HG03025 (cell line): ENCODE measurements at regions not wholly inside any gene's neighbourhood (a gene's known extent, or its start where the extent isn't known, plus 50 kb on each side); places are given as distances from the start of the nearest gene placed in this dataset.
A peak's percentile ranks its signal among the peaks of the same experiment; 100 is the strongest.

Source experiments
- ATAC-seq: cut with Tn5 transposase; IDR thresholded peaks from one replicate; pipeline ENCODE4 v1.9.1; 2021; ENCODE audit warnings: mild to moderate bottlenecking, moderate library complexity; ENCODE audit not compliant: unreplicated experiment, low FRiP score

DNA sequence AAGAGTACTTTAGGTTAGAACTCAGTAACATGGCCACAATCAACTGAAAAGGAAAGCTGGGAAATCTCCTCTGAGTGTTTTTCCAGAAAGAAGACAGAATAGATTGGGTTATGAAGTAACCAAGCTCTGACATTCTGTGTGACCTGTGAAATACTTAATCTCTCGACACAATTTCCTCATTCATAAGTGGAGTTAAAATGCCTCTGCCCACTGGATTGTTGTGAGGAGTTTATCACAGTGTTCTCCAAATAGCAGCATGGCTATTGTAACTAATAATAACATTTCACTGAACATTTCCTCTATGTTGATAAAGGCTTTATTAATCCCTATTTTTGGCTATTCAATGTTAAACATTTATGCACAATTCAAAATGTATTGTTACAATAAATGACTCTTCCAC is 311.0 kb downstream of the GABRB2 start:
- no peak for ATAC-seq

DNA sequence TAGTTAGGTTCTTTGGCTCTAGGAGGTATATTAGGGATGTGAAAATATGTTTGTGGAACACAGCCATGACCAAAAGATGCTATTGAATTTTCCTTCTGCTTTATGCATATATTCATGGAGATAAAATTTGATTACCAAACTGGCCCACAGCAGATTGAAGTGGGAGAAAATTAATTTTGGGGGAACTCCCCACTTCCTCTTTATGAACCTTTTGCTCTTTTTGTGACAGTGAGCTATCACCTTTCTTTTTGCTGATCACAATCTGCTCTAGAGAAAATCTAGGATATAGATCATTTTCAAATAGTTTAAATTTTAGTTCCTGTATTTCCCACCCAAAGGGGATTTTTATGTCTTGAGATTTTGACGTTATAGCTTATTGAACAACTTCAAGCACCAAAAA is 313.0 kb downstream of the GABRB2 start:
- ATAC-seq = no peak

DNA sequence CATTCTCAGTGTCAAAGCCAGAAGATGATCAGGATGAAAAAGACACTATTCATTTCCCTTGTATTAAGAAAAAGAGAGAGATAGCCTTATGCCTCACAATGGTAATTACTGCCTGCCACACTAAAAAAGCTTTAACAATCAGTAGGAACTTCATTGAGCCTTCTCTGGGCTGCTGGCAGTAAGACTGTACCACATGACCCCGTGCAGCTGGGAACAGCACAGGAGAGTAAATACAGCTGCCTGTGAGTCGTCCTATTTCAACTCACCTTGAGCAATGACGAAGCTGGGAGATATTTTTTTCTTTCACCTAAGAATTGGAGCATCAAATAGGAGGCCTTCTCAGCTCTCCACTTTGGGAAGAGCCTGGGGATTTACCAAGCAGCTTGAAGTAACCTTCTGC is 316.3 kb downstream of the GABRB2 start:
- no peak for ATAC-seq

DNA sequence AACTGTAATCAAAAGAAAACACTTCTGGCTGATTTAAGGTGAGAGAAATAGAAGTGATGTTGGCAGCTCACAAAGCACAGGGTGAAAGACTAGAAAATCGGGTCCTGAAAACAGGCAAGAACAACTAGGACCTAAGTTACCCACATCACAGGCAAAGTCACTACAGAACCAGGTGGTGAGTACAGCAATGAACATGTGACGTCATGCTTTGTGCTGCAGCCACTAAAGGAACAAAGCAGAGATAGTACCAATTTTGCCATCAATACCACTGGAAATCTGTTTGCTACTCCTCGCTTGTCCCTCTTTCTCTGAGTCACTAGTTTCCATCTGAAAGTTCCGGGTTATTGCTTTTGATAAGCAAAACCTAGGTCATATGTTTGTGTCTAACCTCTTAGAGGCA is 326.7 kb downstream of the GABRB2 start:
- no peak for ATAC-seq

DNA sequence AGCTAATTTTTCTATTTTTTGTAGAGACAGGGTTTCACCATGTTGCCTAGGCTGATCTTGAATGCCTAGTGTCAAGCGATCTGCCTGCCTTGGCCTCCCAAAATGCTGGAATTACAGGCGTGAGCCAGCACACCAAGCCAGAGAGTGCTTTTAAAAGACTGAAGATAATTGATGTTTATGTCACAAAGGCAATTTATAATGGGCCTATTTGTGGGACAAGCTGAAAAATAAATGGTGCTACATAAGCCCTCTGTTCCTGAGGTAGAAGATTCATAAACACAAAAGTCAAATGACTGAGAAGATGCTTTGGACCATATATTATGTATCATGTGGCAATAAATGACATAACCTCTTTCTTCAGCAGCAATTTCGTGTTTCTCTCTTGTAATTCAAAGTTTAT is 329.6 kb downstream of the GABRB2 start:
- no peak for ATAC-seq

DNA sequence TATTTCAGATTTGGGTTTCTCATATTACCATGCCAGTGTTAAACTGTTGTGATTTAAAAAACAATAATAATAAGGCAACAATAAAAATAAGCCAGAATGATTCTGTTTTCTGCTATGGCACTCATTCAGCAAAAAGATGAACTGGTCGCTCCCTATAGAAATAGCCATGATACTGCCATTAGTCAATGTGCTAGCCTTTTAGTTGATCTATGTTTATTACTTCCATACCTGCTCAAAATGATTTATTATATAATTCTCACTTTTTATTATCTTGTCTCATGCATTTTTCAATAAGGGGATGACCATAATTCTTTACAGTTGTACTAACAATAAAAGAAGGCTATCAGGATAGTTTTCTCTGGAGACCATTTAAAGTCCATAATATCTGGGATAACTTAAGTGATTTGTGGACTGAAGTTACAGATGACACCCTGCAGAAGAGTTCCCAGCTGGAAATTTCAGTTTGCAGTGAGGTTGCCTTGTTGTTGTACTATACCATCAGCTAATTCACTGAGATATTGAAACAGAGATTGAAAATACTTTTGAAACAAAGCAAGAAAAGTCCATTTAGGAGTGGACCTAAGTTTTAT is 334.3 kb downstream of the GABRB2 start:
- no peak for ATAC-seq

DNA sequence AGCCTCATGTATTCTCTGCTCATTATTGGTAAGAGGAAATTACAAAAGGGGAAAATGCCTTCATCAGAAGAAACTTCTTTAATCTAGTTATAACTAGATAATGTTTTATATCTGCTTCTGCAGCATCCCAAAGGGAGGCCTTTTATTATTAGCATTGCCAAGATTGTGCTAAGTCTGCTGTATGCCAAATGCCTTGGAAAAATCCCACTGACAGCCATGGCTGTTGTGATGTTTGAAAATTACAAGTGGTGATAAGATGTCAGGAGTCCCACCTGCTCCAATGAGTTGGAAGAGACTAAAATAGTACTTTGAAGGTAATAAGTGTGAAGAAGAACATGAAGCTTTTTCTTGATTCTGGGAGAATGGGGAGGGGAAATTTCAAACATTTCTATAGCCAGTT is 345.0 kb downstream of the GABRB2 start:
- ATAC-seq = no peak

DNA sequence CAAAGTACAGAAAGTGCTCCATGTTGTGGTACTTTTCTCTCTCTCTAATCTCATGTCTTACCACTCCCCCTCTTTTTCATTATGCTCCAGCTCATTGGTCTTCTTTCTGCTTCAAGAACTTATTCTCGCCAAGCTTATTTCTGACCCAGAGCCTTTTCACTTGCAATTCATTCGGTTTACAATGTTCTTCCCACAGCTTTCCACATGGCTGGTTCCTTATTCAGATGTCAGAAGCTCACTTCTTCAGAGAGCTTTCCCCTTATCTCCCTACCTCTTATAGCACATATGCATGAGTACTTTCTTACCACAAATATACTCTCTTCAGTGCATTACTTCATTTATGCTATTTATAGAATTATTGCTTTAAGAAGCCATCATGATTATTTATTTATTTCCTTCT is 338.8 kb upstream of the ATP10B start:
- ATAC-seq = no peak

DNA sequence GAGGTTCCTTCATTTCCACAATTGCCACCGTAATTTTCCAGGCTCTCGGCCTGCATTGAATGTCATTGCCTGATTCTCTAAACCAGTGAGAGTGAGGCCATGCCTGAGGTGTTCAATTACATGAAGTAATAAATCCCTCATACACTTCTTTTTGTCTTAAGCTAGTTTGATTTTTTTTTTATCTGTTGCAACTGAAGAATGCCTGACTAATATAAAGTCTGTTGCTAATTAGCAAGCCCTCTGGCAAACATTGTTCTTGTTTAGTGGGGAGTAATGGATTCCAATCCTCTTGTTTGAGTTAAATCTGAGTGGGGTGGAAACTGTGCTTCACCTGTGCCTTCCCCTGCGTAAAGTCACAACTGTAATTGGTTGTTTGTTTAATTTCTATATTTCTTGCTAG is 338.1 kb upstream of the ATP10B start:
- no peak for ATAC-seq

DNA sequence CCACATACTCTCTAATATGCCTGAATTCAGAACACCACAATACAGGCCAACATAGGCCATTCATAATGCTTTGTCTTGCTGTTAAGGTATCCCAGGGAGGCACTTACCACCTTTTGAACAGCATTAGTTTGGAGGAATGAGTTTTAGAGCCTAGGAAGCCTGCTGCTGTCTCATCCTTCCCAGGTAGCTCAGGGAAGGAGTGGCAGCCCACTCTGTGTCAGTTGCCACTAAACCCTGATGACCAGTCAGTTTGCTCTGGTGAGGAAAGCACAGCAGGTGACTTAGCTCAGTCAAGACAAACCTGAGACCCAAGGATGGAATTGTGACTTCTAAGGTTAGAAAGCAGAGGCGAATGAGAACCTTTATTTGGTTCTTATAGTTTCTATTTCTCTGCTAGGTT is 337.4 kb upstream of the ATP10B start:
- ATAC-seq = no peak

DNA sequence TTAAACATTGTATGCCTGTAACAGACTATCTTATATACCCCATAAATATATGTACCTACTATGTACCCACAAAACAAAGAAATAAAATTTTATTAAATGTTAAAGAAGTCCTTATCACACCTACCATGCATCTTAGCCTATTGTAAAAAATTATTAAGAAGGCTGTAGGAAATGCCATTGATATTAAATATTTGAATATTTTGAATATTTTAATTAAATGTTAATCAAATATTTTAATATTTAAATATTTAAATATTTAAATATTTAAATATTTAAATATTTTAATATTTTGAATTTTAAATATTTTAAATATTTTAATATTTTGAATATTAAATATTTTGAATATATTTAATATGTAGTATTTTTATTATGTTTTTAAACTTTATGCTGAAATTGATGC is 331.5 kb upstream of the ATP10B start:
- no peak for ATAC-seq

DNA sequence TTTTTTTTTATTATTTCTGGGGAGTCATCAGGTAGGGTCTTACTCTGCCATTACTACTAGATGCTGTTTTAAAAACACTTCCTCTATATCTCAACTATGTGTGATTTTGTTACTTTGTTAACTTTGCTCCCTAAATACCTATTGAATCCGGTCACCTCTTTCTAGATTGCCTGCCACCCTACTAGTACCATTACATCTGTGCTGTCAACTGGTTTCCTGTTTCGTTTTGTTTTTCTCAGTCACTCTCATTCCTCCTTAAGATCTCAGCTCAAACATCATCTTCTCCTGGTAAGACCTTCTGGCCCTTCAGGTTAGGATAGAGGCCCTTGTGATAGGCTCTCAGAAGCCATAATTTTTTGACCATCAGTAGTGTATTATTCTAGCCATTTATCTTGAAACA is 324.2 kb upstream of the ATP10B start:
- no peak for ATAC-seq

DNA sequence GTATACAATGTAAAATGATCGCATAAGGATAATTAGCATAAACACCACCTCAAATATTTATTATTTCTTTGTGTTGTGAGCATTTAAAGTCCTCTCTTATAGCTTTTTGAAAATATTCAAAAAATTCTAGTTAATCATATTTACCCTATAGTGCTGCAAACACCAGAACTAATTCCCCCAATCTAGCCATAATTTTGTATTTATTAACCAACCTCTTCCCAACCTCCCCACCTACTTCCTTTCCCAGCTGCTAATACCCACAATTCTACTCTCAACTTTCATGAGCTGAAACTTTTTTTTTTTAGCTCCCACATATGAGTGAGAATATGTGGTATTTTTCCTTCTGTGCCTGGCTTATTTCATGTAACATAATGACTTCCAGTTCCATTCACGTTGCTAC is 317.8 kb upstream of the ATP10B start:
- ATAC-seq = no peak

DNA sequence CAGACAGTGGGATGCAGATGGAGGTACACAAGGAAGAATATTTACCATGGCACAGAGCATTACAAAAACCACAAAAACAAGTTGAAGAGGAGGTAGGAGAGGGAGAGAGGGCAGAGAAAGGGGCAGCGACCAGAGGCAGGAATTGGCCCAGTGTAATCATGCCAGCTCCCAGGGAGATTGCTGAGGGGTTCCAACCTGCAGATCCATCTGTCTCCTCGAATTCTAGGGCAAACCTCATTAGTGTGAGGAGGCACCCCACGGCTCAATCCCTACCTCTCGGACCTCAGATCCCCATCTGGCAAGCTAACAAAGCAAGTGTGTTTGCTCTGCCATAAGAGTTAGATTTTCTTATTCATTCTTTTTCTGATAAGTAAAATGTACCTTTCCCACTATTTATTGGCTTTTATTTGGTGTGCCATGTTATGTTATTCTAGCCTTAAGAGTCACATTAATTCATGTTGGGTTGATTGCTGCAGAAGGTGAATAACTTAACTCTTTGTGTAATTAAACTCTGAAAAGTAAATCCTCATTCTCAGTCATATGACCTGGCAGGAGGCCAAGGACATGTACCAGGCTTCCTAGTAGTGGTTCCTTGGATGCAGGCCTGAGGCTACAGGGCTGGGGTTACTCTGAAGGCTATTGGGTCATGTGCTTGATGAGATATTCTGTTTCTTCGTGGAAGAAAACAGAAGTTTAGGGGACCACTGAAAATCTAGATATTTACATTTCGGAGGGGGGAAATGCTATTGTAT is 315.2 kb upstream of the ATP10B start:
- no peak for ATAC-seq

DNA sequence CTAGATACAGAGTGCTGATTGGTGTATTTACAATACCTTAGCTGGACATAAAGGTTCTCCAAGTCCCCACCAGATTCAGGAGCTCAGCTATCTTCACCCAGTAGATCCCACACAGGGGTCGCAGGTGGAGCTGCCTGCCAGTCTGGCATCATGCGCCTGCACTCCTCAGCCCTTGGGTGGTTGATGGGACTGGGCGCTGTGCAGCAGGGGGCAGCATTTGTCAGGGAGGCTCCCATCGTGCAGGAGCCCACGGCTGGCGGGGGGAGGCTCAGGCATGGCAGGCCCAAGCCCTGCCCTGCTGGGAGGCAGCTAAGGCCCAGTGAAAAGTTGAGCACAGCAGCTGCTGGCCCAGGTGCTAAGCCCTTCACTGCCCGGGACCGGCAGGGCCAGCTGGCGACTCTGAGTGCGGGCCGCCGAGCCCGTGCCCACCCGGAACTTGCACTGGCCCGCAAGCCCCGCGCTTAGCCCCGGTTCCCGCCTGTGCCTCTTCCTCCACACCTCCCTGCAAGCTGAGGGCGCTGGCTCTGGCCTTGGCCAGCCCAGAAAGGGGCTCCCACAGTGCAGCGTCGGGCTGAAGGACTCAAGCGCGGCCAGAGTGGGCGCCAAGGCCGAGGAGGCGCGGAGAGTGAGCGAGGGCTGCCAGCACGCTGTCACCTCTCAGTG is 314.1 kb upstream of the ATP10B start:
- no peak for ATAC-seq

DNA sequence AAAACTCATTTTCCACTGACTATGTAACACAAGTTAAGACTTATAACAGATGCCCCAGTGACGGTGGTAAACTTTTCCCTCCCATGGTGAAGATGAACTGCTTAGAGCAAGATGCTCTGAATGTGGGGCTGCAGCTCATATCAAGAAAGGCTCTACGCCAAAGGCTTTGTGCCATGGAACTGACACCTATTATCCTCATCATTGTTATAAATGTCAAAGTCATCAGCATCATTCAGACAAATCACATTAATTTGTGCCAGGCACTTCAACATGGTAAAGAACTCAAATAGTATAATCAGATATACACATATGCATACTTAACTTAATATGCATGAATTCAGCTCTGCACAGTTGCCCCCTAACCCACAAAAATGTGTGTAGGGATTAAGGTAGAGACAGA is 305.9 kb upstream of the ATP10B start:
- ATAC-seq = no peak

DNA sequence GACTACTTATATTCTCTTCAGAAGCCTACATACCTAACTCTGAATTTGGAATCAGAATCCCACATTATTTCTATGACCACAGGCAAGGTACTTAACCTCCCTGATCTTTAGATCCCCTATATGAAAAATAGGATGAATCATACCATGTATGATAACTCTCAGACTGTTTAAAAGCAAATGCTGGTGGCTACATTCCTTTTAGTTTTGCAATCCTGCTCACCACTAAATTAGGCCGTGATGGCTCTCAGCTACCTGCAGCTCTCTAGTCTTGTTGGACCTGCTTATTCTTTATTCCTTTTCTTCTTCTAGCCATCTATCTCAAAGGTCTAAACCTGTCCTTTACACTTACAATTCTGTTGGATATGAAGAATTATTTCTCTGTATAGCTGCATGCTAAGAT is 303.4 kb upstream of the ATP10B start:
- ATAC-seq = no peak

DNA sequence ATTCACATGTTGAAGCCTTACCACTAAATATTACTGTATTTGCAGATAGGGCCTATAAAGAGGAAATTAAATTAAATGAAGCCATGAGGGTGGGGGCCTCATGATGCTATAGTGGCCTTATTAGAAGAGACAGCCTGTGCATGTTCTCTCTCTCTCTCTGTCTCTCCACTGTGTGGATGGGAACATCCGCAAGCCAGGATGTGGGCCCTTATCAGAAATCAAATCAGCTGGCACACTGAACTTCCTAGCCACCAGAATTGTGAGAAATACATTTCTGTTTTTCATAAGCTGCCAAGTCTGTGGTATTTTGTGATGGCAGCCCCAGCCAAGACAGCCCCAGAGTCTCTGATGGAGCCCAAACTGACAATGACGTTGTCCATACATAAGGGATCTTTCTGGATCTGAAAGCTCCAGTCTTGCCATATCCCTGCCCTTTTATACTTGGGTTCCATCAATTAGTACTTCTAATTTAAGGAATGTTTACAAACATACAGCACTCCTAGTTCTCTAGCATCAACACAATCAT is 300.5 kb upstream of the ATP10B start:
- no peak for ATAC-seq

DNA sequence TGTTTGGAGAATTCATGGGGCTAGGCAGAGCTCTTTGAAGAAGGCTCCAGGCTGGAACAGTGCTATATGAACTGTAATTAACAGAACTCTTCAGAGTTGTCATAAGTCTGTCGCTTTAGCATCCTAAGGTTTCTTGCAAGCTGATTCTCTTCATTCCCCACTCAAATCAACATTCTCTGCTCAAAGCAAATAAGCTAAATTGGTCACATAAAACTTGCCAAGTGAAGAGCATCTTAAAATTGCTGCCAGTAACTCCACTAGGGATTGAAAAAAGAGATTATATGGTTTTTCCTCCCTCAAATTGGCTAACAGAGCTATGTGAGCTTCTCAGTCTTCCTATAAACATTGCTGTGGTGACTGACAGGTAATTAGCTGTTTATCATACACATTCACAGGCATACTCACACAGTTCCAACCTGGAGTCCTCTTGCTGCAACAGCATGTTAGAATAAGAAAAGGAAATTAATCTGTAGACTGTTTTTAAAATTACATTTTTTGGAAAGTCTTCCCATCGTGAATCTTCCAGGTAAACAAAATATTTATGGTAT is 298.5 kb upstream of the ATP10B start:
- no peak for ATAC-seq

DNA sequence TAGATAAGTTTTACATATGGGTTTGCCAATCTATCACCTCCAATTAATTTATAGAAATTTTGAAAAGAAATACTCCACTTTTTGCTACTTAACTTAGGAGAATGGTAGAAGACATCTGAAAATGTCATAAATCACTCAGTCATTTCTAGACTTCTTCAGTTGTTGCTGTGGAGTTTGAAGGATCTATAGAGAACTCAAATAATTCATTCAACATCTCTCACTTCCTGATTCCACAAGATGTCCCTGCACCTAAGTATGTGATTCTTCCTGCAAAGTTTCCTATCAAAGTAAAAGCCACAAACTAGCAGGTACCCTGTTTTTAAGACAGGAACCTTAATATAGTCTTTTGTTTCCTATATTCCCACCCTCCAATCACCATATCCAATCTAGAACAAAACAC is 297.1 kb upstream of the ATP10B start:
- ATAC-seq = no peak

DNA sequence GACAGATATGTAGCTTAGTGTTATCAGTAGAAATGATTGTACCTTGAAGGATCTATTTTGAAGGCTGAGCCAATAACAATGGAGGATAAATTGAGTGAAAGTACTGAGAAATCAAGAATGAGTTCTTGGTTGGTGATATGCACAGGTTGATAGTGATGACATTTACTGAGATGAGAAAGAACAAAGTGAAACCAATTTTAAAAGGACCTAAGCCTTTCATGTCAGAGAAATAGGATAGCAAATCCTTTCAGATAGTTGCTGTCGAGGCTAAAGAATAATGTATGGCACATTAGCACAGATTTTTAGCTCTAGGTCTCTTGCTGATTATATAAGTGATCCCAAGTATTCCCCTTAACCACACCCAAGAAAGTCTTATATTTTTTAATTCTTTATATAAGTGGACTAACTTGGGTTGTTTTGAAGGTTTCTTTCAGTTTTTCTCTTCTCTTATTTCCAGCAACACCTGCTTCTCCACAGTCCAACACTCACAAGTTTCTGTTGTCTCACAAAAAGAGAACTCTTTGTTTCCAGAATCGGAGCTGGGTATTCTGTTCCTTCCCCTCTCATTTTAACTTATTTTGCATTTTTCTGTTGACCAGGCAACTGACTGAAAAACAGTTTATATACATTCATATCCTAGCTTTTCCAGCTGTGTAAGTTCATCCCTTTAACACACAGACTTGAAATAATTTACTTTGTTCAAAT is 286.9 kb upstream of the ATP10B start:
- ATAC-seq = peak; percentile 84
